Activated naive CD4-positive, alpha-beta T cell treated with anti-CD3 and anti-CD28 coated beads for 36 hours (primary cell): ENCODE measurements at regions not wholly inside any gene's neighbourhood (a gene's known extent, or its start where the extent isn't known, plus 50 kb on each side); places are given as distances from the start of the nearest gene placed in this dataset.
A peak's percentile ranks its signal among the peaks of the same experiment; 100 is the strongest.
"Not testable (repeated sequence)": the region's sequence is repeated elsewhere in the genome, so short reads cannot be mapped to it uniquely, and the experiment has no call there.

Experiments used
- CTCF ChIA-PET: fragments of 350-600 bp; sonication (Branson Sonifier 250); formaldehyde crosslinking; loops from one replicate; lab custom pipeline; 2021; ENCODE audit warnings: antibody characterized with exemption; lab: Charles Lee
- DNase-seq: peaks from one replicate; pipeline ENCODE4 v3.0.0-alpha.2; 2020
- H3K27ac Mint-ChIP-seq: one replicate; pipeline ENCODE4 v1.8.0; 2021; ENCODE audit warnings: mild to moderate bottlenecking, mixed read lengths
- H3K27me3 Mint-ChIP-seq: one replicate; pipeline ENCODE4 v1.8.0; 2021; ENCODE audit warnings: low read depth, mixed read lengths
- H3K36me3 Mint-ChIP-seq: one replicate; pipeline ENCODE4 v1.8.0; 2021; ENCODE audit warnings: low read depth, mixed read lengths
- H3K4me1 Mint-ChIP-seq: one replicate; pipeline ENCODE4 v1.8.0; 2021; ENCODE audit warnings: low read depth, mixed read lengths
- H3K4me3 Mint-ChIP-seq: one replicate; pipeline ENCODE4 v1.8.0; 2021; ENCODE audit warnings: mild to moderate bottlenecking, moderate library complexity, mixed read lengths
- H3K9me3 Mint-ChIP-seq: one replicate; pipeline ENCODE4 v1.8.0; 2021; ENCODE audit warnings: mixed read lengths
- intact Hi-C: fragments of 100-400 bp; cut with micrococcal nuclease; formaldehyde crosslinking; loops from one replicate; pipeline ENCODE4 v1.15.1; 2023

- DNase-seq, result no peak
- no peak overlapping the region for H3K4me3 Mint-ChIP-seq
- peaks cover 12% of the 10 kb centered on the region for H3K4me1 Mint-ChIP-seq
- H3K9me3 Mint-ChIP-seq, result no peaks in the 10 kb centered on the region
- intact Hi-C loops, result no loop called here
- no peak overlapping the region for H3K27ac Mint-ChIP-seq
- H3K27me3 Mint-ChIP-seq, result no peaks in the 10 kb centered on the region
- CTCF ChIA-PET, result no interaction called here
- H3K36me3 Mint-ChIP-seq, result peaks cover 26% of the 10 kb centered on the region
Observed at GRCh38 chr7:35889001-35889400, 88.1 kb downstream of the SEPTIN7 start.

GRCh38 chr7:35889870-35890269 lies 89.0 kb downstream of the SEPTIN7 start:
- H3K4me1 Mint-ChIP-seq, result peaks cover 16% of the 10 kb centered on the region
- H3K4me3 Mint-ChIP-seq, result no peak overlapping the region
- CTCF ChIA-PET, result no interaction called here
- H3K9me3 Mint-ChIP-seq, result no peaks in the 10 kb centered on the region
- peaks cover 22% of the 10 kb centered on the region for H3K36me3 Mint-ChIP-seq
- intact Hi-C loops, result no loop called here
- H3K27me3 Mint-ChIP-seq, result no peaks in the 10 kb centered on the region
- no peak for DNase-seq
- no peak overlapping the region for H3K27ac Mint-ChIP-seq

- Mint-ChIP-seq H3K27me3 (no peaks in the 10 kb centered on the region), H3K9me3 (no peaks in the 10 kb centered on the region), H3K27ac (no peak overlapping the region), H3K4me3 (no peak overlapping the region), H3K4me1 (peaks cover 18% of the 10 kb centered on the region), H3K36me3 (peaks cover 17% of the 10 kb centered on the region)
- no peak for DNase-seq
- intact Hi-C loops, result no loop called here
- CTCF ChIA-PET, result interaction anchor here (0.7 to 1.3 kb wide), 4 partner anchors 14 to 182 kb away, joined by 3 to 4 read pairs (median 3); no protein-coding TSS in a partner anchor
Observed at GRCh38 chr7:35891004-35891830, 90.4 kb downstream of the SEPTIN7 start.

- no peaks in the 10 kb centered on the region for H3K9me3 Mint-ChIP-seq
- no peak overlapping the region for H3K27ac Mint-ChIP-seq
- no peak for DNase-seq
- CTCF ChIA-PET, result interaction anchor here (0.6 kb wide), 1 partner anchor 269 kb away, joined by 5 read pairs; no protein-coding TSS in a partner anchor
- no peaks in the 10 kb centered on the region for H3K27me3 Mint-ChIP-seq
- H3K4me3 Mint-ChIP-seq, result no peak overlapping the region
- intact Hi-C loops, result loop anchor here (2.0 kb wide), 1 partner anchor 93 kb away; the partner anchor contains the start of gene SEPTIN7
- H3K4me1 Mint-ChIP-seq, result peaks cover 22% of the 10 kb centered on the region
- H3K36me3 Mint-ChIP-seq, result peaks cover 10% of the 10 kb centered on the region
Observed at GRCh38 chr7:35893649-35894048, 92.8 kb downstream of the SEPTIN7 start.

GRCh38 chr7:35894721-35895120 lies 93.9 kb downstream of the SEPTIN7 start:
- Mint-ChIP-seq H3K4me1 (peaks cover 22% of the 10 kb centered on the region), H3K9me3 (no peaks in the 10 kb centered on the region), H3K36me3 (peaks cover 6% of the 10 kb centered on the region), H3K4me3 (no peak overlapping the region), H3K27ac (no peak overlapping the region), H3K27me3 (no peaks in the 10 kb centered on the region)
- no peak for DNase-seq
- intact Hi-C loops, result loop anchor here (2.0 kb wide), 1 partner anchor 94 kb away; the partner anchor contains the start of gene SEPTIN7
- CTCF ChIA-PET, result interaction anchor here (1.3 kb wide), 1 partner anchor 185 kb away, joined by 3 read pairs; no protein-coding TSS in a partner anchor

- Mint-ChIP-seq H3K27me3 (no peaks in the 10 kb centered on the region), H3K4me3 (no peak overlapping the region), H3K27ac (peak overlapping the region; percentile 11), H3K4me1 (peaks cover 5% of the 10 kb centered on the region), H3K36me3 (peaks cover 4% of the 10 kb centered on the region), H3K9me3 (no peaks in the 10 kb centered on the region)
- no peak for DNase-seq
- intact Hi-C loops, result loop anchor here (5.0 kb wide), 1 partner anchor 253 kb away; no protein-coding TSS in a partner anchor
- CTCF ChIA-PET, result interaction anchor here (1.0 to 1.2 kb wide), 2 partner anchors 15 to 191 kb away, joined by 3 to 4 read pairs; no protein-coding TSS in a partner anchor
Observed at GRCh38 chr7:35900651-35901050, 99.8 kb downstream of the SEPTIN7 start.

- DNase-seq, result no peak
- H3K4me1 Mint-ChIP-seq, result peaks cover 4% of the 10 kb centered on the region
- peaks cover 1% of the 10 kb centered on the region for H3K36me3 Mint-ChIP-seq
- intact Hi-C loops, result loop anchor here (5.0 kb wide), 1 partner anchor 368 kb away; no protein-coding TSS in a partner anchor
- H3K27ac Mint-ChIP-seq, result no peak overlapping the region
- H3K27me3 Mint-ChIP-seq, result no peaks in the 10 kb centered on the region
- CTCF ChIA-PET, result interaction anchor here (0.7 to 2.3 kb wide), 2 partner anchors 178 to 196 kb away, joined by 3 to 16 read pairs; no protein-coding TSS in a partner anchor
- no peaks in the 10 kb centered on the region for H3K9me3 Mint-ChIP-seq
- no peak overlapping the region for H3K4me3 Mint-ChIP-seq
Observed at GRCh38 chr7:35905555-35905954, 104.7 kb downstream of the SEPTIN7 start.

- DNase-seq, result peak; percentile 82
- H3K4me3 Mint-ChIP-seq, result no peak overlapping the region
- no peaks in the 10 kb centered on the region for H3K9me3 Mint-ChIP-seq
- peaks cover 4% of the 10 kb centered on the region for H3K4me1 Mint-ChIP-seq
- intact Hi-C loops, result loop anchor here (1.0 to 5.0 kb wide), 5 partner anchors 105 to 481 kb away; partner anchors contain the start of gene SEPTIN7
- H3K27ac Mint-ChIP-seq, result no peak overlapping the region
- H3K27me3 Mint-ChIP-seq, result no peaks in the 10 kb centered on the region
- H3K36me3 Mint-ChIP-seq, result peaks cover 1% of the 10 kb centered on the region
- CTCF ChIA-PET, result interaction anchor here (0.6 to 2.3 kb wide), 22 partner anchors 10 to 360 kb away, joined by 3 to 51 read pairs (median 3); partner anchors contain the start of gene SEPTIN7
Observed at GRCh38 chr7:35906191-35906908, 105.5 kb downstream of the SEPTIN7 start.

- H3K27me3 Mint-ChIP-seq, result no peaks in the 10 kb centered on the region
- no peaks in the 10 kb centered on the region for H3K9me3 Mint-ChIP-seq
- H3K36me3 Mint-ChIP-seq, result peaks cover 7% of the 10 kb centered on the region
- intact Hi-C loops, result loop anchor here (5.0 kb wide), 1 partner anchor 371 kb away; no protein-coding TSS in a partner anchor
- H3K27ac Mint-ChIP-seq, result no peak overlapping the region
- DNase-seq, result no peak
- CTCF ChIA-PET, result interaction anchor here (1.4 to 2.7 kb wide), 5 partner anchors 28 to 216 kb away, joined by 4 to 51 read pairs (median 7); no protein-coding TSS in a partner anchor
- no peak overlapping the region for H3K4me3 Mint-ChIP-seq
- H3K4me1 Mint-ChIP-seq, result peaks cover 4% of the 10 kb centered on the region
Observed at GRCh38 chr7:35908331-35909216, 107.7 kb downstream of the SEPTIN7 start.

- CTCF ChIA-PET, result interaction anchor here (0.9 to 2.7 kb wide), 3 partner anchors 200 to 285 kb away, joined by 3 to 12 read pairs (median 4); no protein-coding TSS in a partner anchor
- H3K27ac Mint-ChIP-seq, result no peak overlapping the region
Observed at GRCh38 chr7:35909870-35910357, 109.1 kb downstream of the SEPTIN7 start.

GRCh38 chr7:35910621-35911020 lies 109.8 kb downstream of the SEPTIN7 start:
- H3K27ac Mint-ChIP-seq, H3K36me3 Mint-ChIP-seq, H3K4me1 Mint-ChIP-seq, intact Hi-C loops, H3K4me3 Mint-ChIP-seq, DNase-seq, H3K9me3 Mint-ChIP-seq, H3K27me3 Mint-ChIP-seq: not testable (repeated sequence)
- CTCF ChIA-PET, result interaction anchor here (1.3 to 2.7 kb wide), 2 partner anchors 65 to 201 kb away, joined by 4 to 12 read pairs; no protein-coding TSS in a partner anchor

More at GRCh38 chr7:35909870-35910357, 109.1 kb downstream of the SEPTIN7 start:
- no peaks in the 10 kb centered on the region for H3K27me3 Mint-ChIP-seq
- DNase-seq, result no peak
- H3K36me3 Mint-ChIP-seq, result peaks cover 7% of the 10 kb centered on the region
- H3K4me3 Mint-ChIP-seq, result no peak overlapping the region
- intact Hi-C loops, result loop anchor here (5.0 kb wide), 1 partner anchor 373 kb away; no protein-coding TSS in a partner anchor
- H3K4me1 Mint-ChIP-seq, result peaks cover 4% of the 10 kb centered on the region
- no peaks in the 10 kb centered on the region for H3K9me3 Mint-ChIP-seq
